ENCODE measurements at regions not wholly inside any gene's neighbourhood (a gene's known extent, or its start where the extent isn't known, plus 50 kb on each side); places are given as distances from the start of the nearest gene placed in this dataset.

GRCh38 chr10:90337316-90337715 lies 520.5 kb downstream of the HTR7 start:
- CTCF ChIA-PET: no interaction called here
- Mint-ChIP-seq H3K4me3 (no peak overlapping the region), H3K27me3 (peaks cover 0 to 6% (median 0%) of the 10 kb centered on the region in 5 donors), H3K27ac (no peak overlapping the region), H3K4me1 (no peaks in the 10 kb centered on the region), H3K9me3 (peaks cover 0 to 10% (median 0%) of the 10 kb centered on the region in 11 donors), H3K36me3 (no peaks in the 10 kb centered on the region)
- Histone ChIP-seq H3K27ac (ENCODE audit: low read depth, low read length) (no peak overlapping the region), H3K36me3 (ENCODE audit: control insufficient read depth in 2 of 3, insufficient read depth in 3 of 3, low read length in 3 of 3) (no peaks in the 10 kb centered on the region), H3K4me3 (ENCODE audit: low read length) (no peak overlapping the region), H3K27me3 (ENCODE audit: control insufficient read depth in 2 of 2, insufficient read depth in 2 of 2, low read length in 2 of 2) (no peaks in the 10 kb centered on the region), H3K9me3 (ENCODE audit: control insufficient read depth in 2 of 3, low read length in 3 of 3) (no peaks in the 10 kb centered on the region), H3K4me1 (ENCODE audit: control insufficient read depth in 2 of 2, insufficient read depth in 2 of 2, low read length in 2 of 2) (no peaks in the 10 kb centered on the region)
- ATAC-seq (no peak), DNase-seq (no peak)
- POLR2A ChIA-PET: no interaction called here
- intact Hi-C loops (cut with micrococcal nuclease): no loop called here

GRCh38 chr10:90342480-90342879 lies 515.4 kb downstream of the HTR7 start:
- ATAC-seq (no peak), DNase-seq (no peak)
- intact Hi-C loops (cut with micrococcal nuclease): no loop called here
- H3K9me3 Mint-ChIP-seq: peaks cover 0 to 7% (median 0%) of the 10 kb centered on the region in 11 donors
- no peak overlapping the region for H3K27ac Mint-ChIP-seq
- no peaks in the 10 kb centered on the region for H3K9me3 ChIP-seq (ENCODE audit: control insufficient read depth in 2 of 3, low read length in 3 of 3)
- H3K4me3 ChIP-seq (ENCODE audit: low read length): no peak overlapping the region
- no peak overlapping the region for H3K4me3 Mint-ChIP-seq
- POLR2A ChIA-PET: no interaction called here
- H3K4me1 Mint-ChIP-seq: no peaks in the 10 kb centered on the region
- H3K27me3 ChIP-seq (ENCODE audit: control insufficient read depth in 2 of 2, insufficient read depth in 2 of 2, low read length in 2 of 2): no peaks in the 10 kb centered on the region
- no peak overlapping the region for H3K27ac ChIP-seq (ENCODE audit: low read depth, low read length)
- CTCF ChIA-PET: no interaction called here
- H3K4me1 ChIP-seq (ENCODE audit: control insufficient read depth in 2 of 2, insufficient read depth in 2 of 2, low read length in 2 of 2): no peaks in the 10 kb centered on the region
- H3K27me3 Mint-ChIP-seq: peaks cover 0 to 10% (median 0%) of the 10 kb centered on the region in 5 donors
- H3K36me3 Mint-ChIP-seq: no peaks in the 10 kb centered on the region
- no peaks in the 10 kb centered on the region for H3K36me3 ChIP-seq (ENCODE audit: control insufficient read depth in 2 of 3, insufficient read depth in 3 of 3, low read length in 3 of 3)

GRCh38 chr10:90344226-90344625 lies 513.6 kb downstream of the HTR7 start:
- DNase-seq (no peak), ATAC-seq (no peak)
- no peaks in the 10 kb centered on the region for H3K36me3 Mint-ChIP-seq
- ChIA-PET POLR2A (no interaction called here), CTCF (no interaction called here)
- H3K27me3 Mint-ChIP-seq: peaks cover 0 to 10% (median 0%) of the 10 kb centered on the region in 5 donors
- no peaks in the 10 kb centered on the region for H3K4me1 Mint-ChIP-seq
- H3K4me3 Mint-ChIP-seq: no peak overlapping the region
- intact Hi-C loops (cut with micrococcal nuclease): no loop called here
- H3K36me3 ChIP-seq (ENCODE audit: control insufficient read depth in 2 of 3, insufficient read depth in 3 of 3, low read length in 3 of 3): no peaks in the 10 kb centered on the region
- no peak overlapping the region for H3K4me3 ChIP-seq (ENCODE audit: low read length)
- no peaks in the 10 kb centered on the region for H3K4me1 ChIP-seq (ENCODE audit: control insufficient read depth in 2 of 2, insufficient read depth in 2 of 2, low read length in 2 of 2)
- H3K27ac ChIP-seq (ENCODE audit: low read depth, low read length): no peak overlapping the region
- peaks cover 0 to 7% (median 0%) of the 10 kb centered on the region in 11 donors for H3K9me3 Mint-ChIP-seq
- no peak overlapping the region for H3K27ac Mint-ChIP-seq
- H3K9me3 ChIP-seq (ENCODE audit: control insufficient read depth in 2 of 3, low read length in 3 of 3): no peaks in the 10 kb centered on the region
- no peaks in the 10 kb centered on the region for H3K27me3 ChIP-seq (ENCODE audit: control insufficient read depth in 2 of 2, insufficient read depth in 2 of 2, low read length in 2 of 2)

GRCh38 chr10:90347239-90347638 lies 510.6 kb downstream of the HTR7 start:
- no peaks in the 10 kb centered on the region for H3K4me1 Mint-ChIP-seq
- H3K27ac ChIP-seq (ENCODE audit: low read depth, low read length): no peak overlapping the region

GRCh38 chr10:90350122-90350521 lies 507.7 kb downstream of the HTR7 start:
- intact Hi-C loops (cut with micrococcal nuclease): no loop called here
- H3K27me3 ChIP-seq (ENCODE audit: control insufficient read depth in 2 of 2, insufficient read depth in 2 of 2, low read length in 2 of 2): no peaks in the 10 kb centered on the region
- Mint-ChIP-seq H3K9me3 (peaks cover 0 to 9% (median 0%) of the 10 kb centered on the region in 11 donors), H3K4me3 (no peak overlapping the region), H3K4me1 (no peaks in the 10 kb centered on the region), H3K27ac (no peak overlapping the region), H3K36me3 (no peaks in the 10 kb centered on the region), H3K27me3 (peaks cover 0 to 10% (median 0%) of the 10 kb centered on the region in 5 donors)
- no peaks in the 10 kb centered on the region for H3K4me1 ChIP-seq (ENCODE audit: control insufficient read depth in 2 of 2, insufficient read depth in 2 of 2, low read length in 2 of 2)
- no peak for ATAC-seq
- no peaks in the 10 kb centered on the region for H3K36me3 ChIP-seq (ENCODE audit: control insufficient read depth in 2 of 3, insufficient read depth in 3 of 3, low read length in 3 of 3)
- no peak overlapping the region for H3K4me3 ChIP-seq (ENCODE audit: low read length)
- H3K27ac ChIP-seq (ENCODE audit: low read depth, low read length): no peak overlapping the region
- H3K9me3 ChIP-seq (ENCODE audit: control insufficient read depth in 2 of 3, low read length in 3 of 3): no peaks in the 10 kb centered on the region
- ChIA-PET CTCF (no interaction called here), POLR2A (no interaction called here)
- DNase-seq: no peak

More at GRCh38 chr10:90347239-90347638, 510.6 kb downstream of the HTR7 start:
- ChIA-PET CTCF (no interaction called here), POLR2A (no interaction called here)
- H3K27ac Mint-ChIP-seq: no peak overlapping the region
- peaks cover 0 to 7% (median 0%) of the 10 kb centered on the region in 11 donors for H3K9me3 Mint-ChIP-seq
- Histone ChIP-seq H3K4me3 (ENCODE audit: low read length) (no peak overlapping the region), H3K27me3 (ENCODE audit: control insufficient read depth in 2 of 2, insufficient read depth in 2 of 2, low read length in 2 of 2) (no peaks in the 10 kb centered on the region), H3K36me3 (ENCODE audit: control insufficient read depth in 2 of 3, insufficient read depth in 3 of 3, low read length in 3 of 3) (no peaks in the 10 kb centered on the region), H3K9me3 (ENCODE audit: control insufficient read depth in 2 of 3, low read length in 3 of 3) (no peaks in the 10 kb centered on the region), H3K4me1 (ENCODE audit: control insufficient read depth in 2 of 2, insufficient read depth in 2 of 2, low read length in 2 of 2) (no peaks in the 10 kb centered on the region)
- intact Hi-C loops (cut with micrococcal nuclease): no loop called here
- peaks cover 0 to 10% (median 0%) of the 10 kb centered on the region in 5 donors for H3K27me3 Mint-ChIP-seq
- H3K36me3 Mint-ChIP-seq: no peaks in the 10 kb centered on the region
- DNase-seq (no peak), ATAC-seq (no peak)
- no peak overlapping the region for H3K4me3 Mint-ChIP-seq

- Histone ChIP-seq H3K4me3 (ENCODE audit: low read length) (no peak overlapping the region), H3K27me3 (ENCODE audit: control insufficient read depth in 2 of 2, insufficient read depth in 2 of 2, low read length in 2 of 2) (no peaks in the 10 kb centered on the region), H3K4me1 (ENCODE audit: control insufficient read depth in 2 of 2, insufficient read depth in 2 of 2, low read length in 2 of 2) (no peaks in the 10 kb centered on the region), H3K27ac (ENCODE audit: low read depth, low read length) (no peak overlapping the region), H3K9me3 (ENCODE audit: control insufficient read depth in 2 of 3, low read length in 3 of 3) (no peaks in the 10 kb centered on the region), H3K36me3 (ENCODE audit: control insufficient read depth in 2 of 3, insufficient read depth in 3 of 3, low read length in 3 of 3) (no peaks in the 10 kb centered on the region)
- DNase-seq (no peak), ATAC-seq (no peak)
- ChIA-PET CTCF (no interaction called here), POLR2A (no interaction called here)
- Mint-ChIP-seq H3K4me1 (no peaks in the 10 kb centered on the region), H3K36me3 (no peaks in the 10 kb centered on the region), H3K9me3 (peaks cover 0 to 6% (median 0%) of the 10 kb centered on the region in 11 donors), H3K27me3 (no peaks in the 10 kb centered on the region), H3K27ac (no peak overlapping the region), H3K4me3 (no peak overlapping the region)
- intact Hi-C loops (cut with micrococcal nuclease): no loop called here
Measured at GRCh38 chr10:90352288-90352687, 505.6 kb downstream of the HTR7 start.

- intact Hi-C loops (cut with micrococcal nuclease): no loop called here
- H3K4me3 Mint-ChIP-seq: no peak overlapping the region
- peaks cover 0 to 6% (median 0%) of the 10 kb centered on the region in 11 donors for H3K9me3 Mint-ChIP-seq
- ATAC-seq (no peak), DNase-seq (no peak)
- H3K27ac ChIP-seq (ENCODE audit: low read depth, low read length): no peak overlapping the region
- POLR2A ChIA-PET: no interaction called here
- H3K4me1 Mint-ChIP-seq: no peaks in the 10 kb centered on the region
- H3K9me3 ChIP-seq (ENCODE audit: control insufficient read depth in 2 of 3, low read length in 3 of 3): no peaks in the 10 kb centered on the region
- CTCF ChIA-PET: no interaction called here
- no peaks in the 10 kb centered on the region for H3K36me3 Mint-ChIP-seq
- H3K27ac Mint-ChIP-seq: no peak overlapping the region
- no peaks in the 10 kb centered on the region for H3K27me3 ChIP-seq (ENCODE audit: control insufficient read depth in 2 of 2, insufficient read depth in 2 of 2, low read length in 2 of 2)
- H3K27me3 Mint-ChIP-seq: peaks cover 0 to 5% (median 0%) of the 10 kb centered on the region in 5 donors
- no peak overlapping the region for H3K4me3 ChIP-seq (ENCODE audit: low read length)
- no peaks in the 10 kb centered on the region for H3K36me3 ChIP-seq (ENCODE audit: control insufficient read depth in 2 of 3, insufficient read depth in 3 of 3, low read length in 3 of 3)
- H3K4me1 ChIP-seq (ENCODE audit: control insufficient read depth in 2 of 2, insufficient read depth in 2 of 2, low read length in 2 of 2): no peaks in the 10 kb centered on the region
Measured at GRCh38 chr10:90354914-90355313, 502.9 kb downstream of the HTR7 start.
